Upper lobe of left lung (tissue), 6 donors: ENCODE measurements at regions not wholly inside any gene's neighbourhood (a gene's known extent, or its start where the extent isn't known, plus 50 kb on each side); places are given as distances from the start of the nearest gene placed in this dataset.

Experiments
- ATAC-seq, 2 donors: fragments of 200-7000 bp; cut with Tn5 transposase; one replicate each; pipeline ENCODE4 v1.9.1; 2022; ENCODE audit warnings: mild to moderate bottlenecking in 2 of 2, moderate library complexity in 2 of 2; ENCODE audit not compliant: low FRiP score in 2 of 2
- DNase-seq, 2 donors: peaks; one replicate each; pipeline ENCODE4 v3.0.0-alpha.2; 2019 to 2020
- H3K27ac ChIP-seq, 4 donors: fragments of 200-600 bp; sonication (generic); one replicate each; pipeline ENCODE4 v1.5.1; 2016 to 2019
- H3K27me3 ChIP-seq, 4 donors: fragments of 200-600 bp; sonication (generic); one replicate each; pipeline ENCODE4 v1.5.1; 2017 to 2019
- H3K36me3 ChIP-seq, 4 donors: fragments of 200-600 bp; sonication (generic); one replicate each; pipeline ENCODE4 v1.5.1; 2016 to 2019
- H3K4me1 ChIP-seq, 4 donors: fragments of 200-600 bp; sonication (generic); one replicate each; pipeline ENCODE4 v1.5.1; 2018 to 2019
- H3K4me3 ChIP-seq, 4 donors: fragments of 200-600 bp; sonication (generic); one replicate each; pipeline ENCODE4 v1.5.1; 2017 to 2019; ENCODE audit warnings: mild to moderate bottlenecking in 2 of 4, moderate library complexity in 1 of 4
- H3K9me3 ChIP-seq, 4 donors: fragments of 200-600 bp; sonication (generic); one replicate each; pipeline ENCODE4 v1.5.1; 2018 to 2019
- CTCF ChIP-seq, 6 experiments: fragments of 450-650 bp in 4 of 6; fragments of 200-600 bp in 2 of 6; sonication (generic) in 2 of 6; IDR thresholded peaks; one replicate each; pipeline ENCODE4 v1.5.1; 2016 to 2019; ENCODE audit warnings: antibody characterized with exemption in 6 of 6
- EP300 ChIP-seq, 4 donors: sonication (generic); formaldehyde crosslinking; IDR thresholded peaks; one replicate each; pipeline ENCODE4 v1.5.1; 2017; ENCODE audit warnings: antibody characterized with exemption in 4 of 4, control low read depth in 2 of 4
- POLR2A ChIP-seq, 4 donors: fragments of 450-650 bp; IDR thresholded peaks; one replicate each; pipeline ENCODE4 v1.5.1; 2016 to 2017; ENCODE audit warnings: antibody characterized with exemption in 4 of 4, mild to moderate bottlenecking in 2 of 4
- POLR2AphosphoS5 ChIP-seq, 2 donors: sonication (generic); formaldehyde crosslinking; IDR thresholded peaks; one replicate each; pipeline ENCODE4 v1.5.1; 2017; ENCODE audit warnings: antibody characterized with exemption in 2 of 2
- WGBS, 2 donors: methylation state at CpG; one replicate each; pipeline ENCODE4 v1.1.5; 2017 to 2018; 5-methylcytosine and 5-hydroxymethylcytosine counted together
- donor health status: DM: no; HTN: no; CAD: no; lungs with moderate emphysema.
- donor health status: DM: no; HTN: yes; CAD: no; lungs with severe emphysema.

- DNase-seq (no peak), ATAC-seq (no peak)
- WGBS, 2 donors = 79 to 83% methylated on average over 6 of the region's 6 CpGs
- Histone ChIP-seq H3K36me3 (no peaks in the 10 kb centered on the region), H3K27me3 (no peaks in the 10 kb centered on the region), H3K4me1 (no peaks in the 10 kb centered on the region), H3K27ac (no peak overlapping the region), H3K4me3 (no peak overlapping the region), H3K9me3 (no peaks in the 10 kb centered on the region)
- no peak for TF ChIP-seq CTCF (IDR thresholded peaks at IDR 0.05)
- TF ChIP-seq EP300 (IDR thresholded peaks at IDR 0.05) = no peak
- TF ChIP-seq POLR2A (IDR thresholded peaks at IDR 0.05) = no peak
These were observed 78.8 kb upstream of the NEDD4L start for GRCh38 chr18:57965246-57965645.

DNA sequence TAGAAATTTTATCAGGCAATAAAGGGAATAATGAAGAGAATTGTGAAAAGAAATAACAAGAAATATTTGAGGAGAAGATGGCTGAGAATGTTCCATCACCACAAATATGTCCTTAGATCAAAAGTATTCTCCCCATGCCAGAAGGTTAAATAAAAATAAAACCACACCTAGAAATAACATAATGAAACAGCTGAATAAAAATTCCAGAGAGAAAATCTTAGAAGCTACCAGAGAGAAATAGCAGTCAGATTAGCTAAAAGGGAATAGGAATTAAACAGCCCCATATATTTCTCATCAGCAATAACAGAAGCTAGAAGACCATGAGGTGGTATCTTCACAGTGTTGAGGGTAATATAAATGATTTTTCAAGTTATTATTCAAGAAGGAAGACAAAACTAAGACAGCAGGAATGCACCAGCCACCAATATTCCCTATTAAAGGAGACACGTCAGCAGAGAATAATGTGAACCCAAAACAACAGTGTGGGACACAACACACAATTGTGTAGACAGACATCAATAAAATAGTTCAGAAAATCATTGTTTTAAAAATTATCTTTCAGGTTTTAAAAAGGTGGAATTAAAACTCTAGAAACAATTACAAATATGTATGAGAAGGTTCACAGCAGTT lies 82.0 kb upstream of the NEDD4L start:
- Histone ChIP-seq H3K4me3 (no peak overlapping the region), H3K9me3 (no peaks in the 10 kb centered on the region), H3K36me3 (no peaks in the 10 kb centered on the region), H3K4me1 (no peaks in the 10 kb centered on the region), H3K27me3 (no peaks in the 10 kb centered on the region), H3K27ac (no peak overlapping the region)
- ATAC-seq (no peak), DNase-seq (no peak)
- TF ChIP-seq EP300 (IDR thresholded peaks at IDR 0.05) = no peak
- TF ChIP-seq POLR2AphosphoS5 (IDR thresholded peaks at IDR 0.05) = no peak
- TF ChIP-seq POLR2A (IDR thresholded peaks at IDR 0.05) = no peak
- no peak for TF ChIP-seq CTCF (IDR thresholded peaks at IDR 0.05)
- 88 to 94% methylated on average over 1 of the region's 1 CpG for WGBS, 2 donors

DNA sequence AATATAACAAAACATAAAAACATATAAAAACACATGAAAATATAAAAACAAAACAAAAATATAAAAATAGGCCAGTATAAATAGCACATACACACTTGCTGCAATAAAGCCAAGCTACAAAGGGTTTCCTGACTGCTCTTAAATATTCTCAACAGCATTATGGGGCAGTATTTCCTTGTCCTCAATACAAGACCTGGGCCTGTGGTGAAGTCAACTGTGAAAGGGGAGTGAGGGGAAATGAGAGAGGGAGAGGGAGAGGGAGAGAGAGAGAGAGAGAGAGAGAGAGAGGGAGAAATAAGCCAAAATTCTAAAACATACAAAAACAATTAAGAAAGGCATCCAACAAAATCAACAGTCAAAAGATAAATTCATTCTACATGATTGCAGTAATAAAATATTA lies 82.6 kb upstream of the NEDD4L start:
- no peak for DNase-seq
- H3K4me3 ChIP-seq = no peak overlapping the region
- no peaks in the 10 kb centered on the region for H3K4me1 ChIP-seq
- H3K36me3 ChIP-seq = no peaks in the 10 kb centered on the region
- no peak for TF ChIP-seq POLR2A (IDR thresholded peaks at IDR 0.05)
- no peak for TF ChIP-seq CTCF (IDR thresholded peaks at IDR 0.05)
- TF ChIP-seq EP300 (IDR thresholded peaks at IDR 0.05) = no peak
- TF ChIP-seq POLR2AphosphoS5 (IDR thresholded peaks at IDR 0.05) = no peak
- ATAC-seq = no peak
- H3K9me3 ChIP-seq = no peaks in the 10 kb centered on the region
- H3K27me3 ChIP-seq = no peaks in the 10 kb centered on the region
- no peak overlapping the region for H3K27ac ChIP-seq

DNA sequence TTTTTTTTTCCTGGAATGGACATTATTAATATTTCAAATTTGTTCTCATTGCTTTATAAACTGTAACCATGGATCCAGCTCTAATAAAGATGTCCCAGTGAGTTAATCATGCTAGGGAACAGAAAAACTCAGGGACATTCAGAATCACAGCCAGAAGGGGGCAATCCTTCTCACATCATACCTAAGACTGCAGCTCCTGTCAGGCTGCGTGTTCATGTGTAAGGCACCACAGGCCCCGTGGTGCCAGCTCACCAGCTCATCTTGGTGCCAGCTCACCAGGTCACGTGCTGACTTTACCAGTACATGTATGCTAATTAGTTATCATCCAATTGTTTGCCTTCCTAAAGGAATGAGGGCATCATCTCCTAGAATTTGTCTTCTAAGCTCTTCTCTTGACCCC lies 84.7 kb upstream of the NEDD4L start:
- Histone ChIP-seq H3K9me3 (no peaks in the 10 kb centered on the region), H3K27me3 (no peaks in the 10 kb centered on the region), H3K27ac (no peak overlapping the region), H3K4me1 (peaks cover 0 to 3% (median 0%) of the 10 kb centered on the region in 4 donors), H3K36me3 (no peaks in the 10 kb centered on the region), H3K4me3 (no peak overlapping the region)
- WGBS, 2 donors = 27 to 43% methylated on average over 3 of the region's 3 CpGs
- ATAC-seq = peak; percentile 41 to 58
- DNase-seq = peak; percentile 3 to 64
- TF ChIP-seq CTCF (IDR thresholded peaks at IDR 0.05) = peak in 3 of 6 experiments; percentile 15 to 44 (median 41)
- TF ChIP-seq EP300 (IDR thresholded peaks at IDR 0.05) = no peak

GRCh38 chr18:57957210-57957609 lies 86.8 kb upstream of the NEDD4L start:
- H3K9me3 ChIP-seq = no peaks in the 10 kb centered on the region
- H3K36me3 ChIP-seq = no peaks in the 10 kb centered on the region
- ATAC-seq = no peak
- H3K4me3 ChIP-seq = no peak overlapping the region
- H3K4me1 ChIP-seq = peaks cover 0 to 3% (median 0%) of the 10 kb centered on the region in 4 donors
- no peak for DNase-seq
- no peak for TF ChIP-seq POLR2A (IDR thresholded peaks at IDR 0.05)
- TF ChIP-seq POLR2AphosphoS5 (IDR thresholded peaks at IDR 0.05) = no peak
- no peak for TF ChIP-seq CTCF (IDR thresholded peaks at IDR 0.05)
- TF ChIP-seq EP300 (IDR thresholded peaks at IDR 0.05) = no peak
- WGBS, 2 donors = 66 to 81% methylated on average over 3 of the region's 3 CpGs
- H3K27me3 ChIP-seq = no peaks in the 10 kb centered on the region
- H3K27ac ChIP-seq = no peak overlapping the region
